B cell (primary cell): ENCODE measurements at regions not wholly inside any gene's neighbourhood (a gene's known extent, or its start where the extent isn't known, plus 50 kb on each side); places are given as distances from the start of the nearest gene placed in this dataset.

Experiments used
- ATAC-seq: fragments of 200-7000 bp; cut with Tn5 transposase; one replicate; pipeline ENCODE4 v1.10.0; 2021; ENCODE audit warnings: low read depth, mild to moderate bottlenecking, moderate number of reproducible peaks, moderate library complexity
- CTCF ChIA-PET: fragments of 350-600 bp; sonication (Branson Sonifier 250); formaldehyde crosslinking; loops from one replicate; lab custom pipeline; 2021; ENCODE audit warnings: antibody characterized with exemption, inconsistent platforms; lab: Charles Lee
- POLR2A ChIA-PET: fragments of 350-600 bp; sonication (Branson Sonifier 250); formaldehyde crosslinking; loops from one replicate; lab custom pipeline; 2021; ENCODE audit warnings: antibody characterized with exemption; lab: Charles Lee
- DNase-seq: peaks from one replicate; pipeline ENCODE4 v3.0.0; 2013
- H2AFZ ChIP-seq: 2 replicates; pipeline ENCODE4 v1.6.1; 2012; ENCODE audit warnings: mild to moderate bottlenecking, low read depth, low read length; ENCODE audit not compliant: insufficient read depth, poor library complexity, severe bottlenecking
- H3K27ac ChIP-seq, 2 donors: 1 replicate in 1 of 2; 2 replicates in 1 of 2; pipeline ENCODE4 v1.5.1; 2012 to 2013; ENCODE audit warnings: low read length in 2 of 2, mild to moderate bottlenecking in 2 of 2, moderate library complexity in 1 of 2
- H3K27me3 ChIP-seq, 4 experiments: fragments of 200-600 bp in 1 of 4; sonication (generic) in 1 of 4; replicated peaks in 1 of 4; 1 replicate in 2 of 4; 2 replicates in 2 of 4; pipeline versions ENCODE4 v1.6.1 to v1.7.0; 2013 to 2016; ENCODE audit warnings: low read length in 3 of 4, mild to moderate bottlenecking in 2 of 4, mixed read lengths in 1 of 4, moderate library complexity in 1 of 4; ENCODE audit not compliant: insufficient read depth in 4 of 4, control insufficient read depth in 3 of 4; ENCODE audit errors: control extremely low read depth in 1 of 4
- H3K36me3 ChIP-seq, 2 experiments: replicated peaks in 1 of 2; 1 replicate in 1 of 2; 2 replicates in 1 of 2; pipeline versions ENCODE4 v1.6.1 to v1.7.1; 2013; ENCODE audit warnings: low read length in 1 of 2; ENCODE audit not compliant: insufficient read depth in 2 of 2, control insufficient read depth in 1 of 2; ENCODE audit errors: control extremely low read depth in 1 of 2, extremely low read depth in 1 of 2
- H3K4me1 ChIP-seq, 2 donors: fragments of 200-600 bp in 1 of 2; sonication (generic) in 1 of 2; 1 replicate in 1 of 2; 2 replicates in 1 of 2; pipeline versions ENCODE4 v1.5.1 to v1.6.1; 2013 to 2017; ENCODE audit warnings: low read length in 2 of 2; ENCODE audit not compliant: control insufficient read depth in 2 of 2, insufficient read depth in 2 of 2
- H3K4me2 ChIP-seq: replicated peaks from 2 replicates; pipeline ENCODE3; 2012; ENCODE audit warnings: mild to moderate bottlenecking, low read depth, low read length; ENCODE audit not compliant: poor library complexity, severe bottlenecking
- H3K4me3 ChIP-seq, 5 experiments: fragments of 200-600 bp in 1 of 5; sonication (generic) in 1 of 5; 1 replicate in 3 of 5; 2 replicates in 2 of 5; pipeline versions ENCODE4 v1.5.1 to v1.7.0; 2011 to 2016; ENCODE audit warnings: low read length in 4 of 5, mild to moderate bottlenecking in 4 of 5, low read depth in 2 of 5, control low read depth in 1 of 5, moderate library complexity in 1 of 5; ENCODE audit not compliant: insufficient read depth in 1 of 5; ENCODE audit errors: control extremely low read depth in 1 of 5, extremely low read depth in 1 of 5
- H3K79me2 ChIP-seq: fragments of 200-600 bp; sonication (generic); one replicate; pipeline ENCODE4 v1.6.0; 2016; ENCODE audit warnings: low read length; ENCODE audit not compliant: control insufficient read depth, insufficient read depth
- H3K9ac ChIP-seq: fragments of 200-600 bp; sonication (generic); 2 replicates; pipeline ENCODE4 v1.6.1; 2017; ENCODE audit warnings: mild to moderate bottlenecking, low read length, moderate library complexity
- H3K9me3 ChIP-seq, 3 donors: one replicate each; pipeline versions ENCODE4 v1.6.1 to v1.7.1; 2013; ENCODE audit warnings: low read length in 2 of 3; ENCODE audit not compliant: control insufficient read depth in 2 of 3, insufficient read depth in 1 of 3; ENCODE audit errors: control extremely low read depth in 1 of 3
- H4K20me1 ChIP-seq: 2 replicates; pipeline ENCODE4 v1.6.0; 2012; ENCODE audit warnings: mild to moderate bottlenecking, low read length; ENCODE audit not compliant: insufficient read depth, control insufficient read depth, poor library complexity, severe bottlenecking
- H3K27ac Mint-ChIP-seq: one replicate; pipeline ENCODE4 v1.8.0; 2021; ENCODE audit warnings: mixed read lengths
- H3K27me3 Mint-ChIP-seq: one replicate; pipeline ENCODE4 v1.8.0; 2021; ENCODE audit warnings: mixed read lengths
- H3K4me1 Mint-ChIP-seq: one replicate; pipeline ENCODE4 v1.8.0; 2021; ENCODE audit warnings: mixed read lengths
- H3K4me3 Mint-ChIP-seq: one replicate; pipeline ENCODE4 v1.8.0; 2021; ENCODE audit warnings: mixed read lengths
- H3K9me3 Mint-ChIP-seq: one replicate; pipeline ENCODE4 v1.8.0; 2022; ENCODE audit warnings: mixed read lengths; ENCODE audit not compliant: insufficient read depth
- CTCF ChIP-seq: fragments of 200-600 bp; IDR thresholded peaks from one replicate; pipeline ENCODE4 v1.8.0; 2022; ENCODE audit warnings: antibody characterized with exemption, mild to moderate bottlenecking
- EZH2 ChIP-seq: IDR thresholded peaks from 2 replicates; pipeline ENCODE4 v1.6.1; 2012; ENCODE audit warnings: borderline replicate concordance, low read depth, mild to moderate bottlenecking, moderate library complexity, low read length; ENCODE audit not compliant: insufficient read depth, poor library complexity, severe bottlenecking
- WGBS: methylation state at CpG from one replicate; pipeline ENCODE4 v1.1.5; 2013; ENCODE audit warnings: missing lambda C conversion rate; ENCODE audit not compliant: insufficient coverage; 5-methylcytosine and 5-hydroxymethylcytosine counted together
- intact Hi-C: fragments of 100-400 bp; cut with micrococcal nuclease; formaldehyde crosslinking; loops from one replicate; pipeline ENCODE4 v1.10.0; 2022

DNA sequence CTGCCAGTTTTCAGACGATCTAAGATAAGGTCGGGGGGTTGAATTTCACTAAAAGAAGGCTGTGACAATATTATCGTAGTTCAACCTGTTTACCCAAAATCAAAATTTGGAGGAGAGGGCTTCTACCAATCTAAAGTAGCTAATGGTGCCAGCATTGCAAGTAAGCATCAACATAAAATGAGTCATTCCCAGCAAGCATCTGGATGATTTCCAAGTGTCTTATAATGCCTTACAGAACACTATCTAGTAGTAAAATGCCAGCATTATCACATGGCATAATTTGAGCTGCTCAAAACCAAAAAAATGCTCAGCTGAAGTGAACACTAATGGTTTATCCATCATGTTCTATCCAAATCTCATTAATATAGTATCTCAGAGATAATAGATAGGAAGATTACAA lies 1193.9 kb downstream of the DNAJB9 start:
- ATAC-seq = no peak
- Histone ChIP-seq H4K20me1 (no peaks in the 10 kb centered on the region), H3K27ac (no peak overlapping the region), H3K4me3 (no peak overlapping the region), H2AFZ (no peak overlapping the region), H3K9me3 (peaks cover 0 to 17% (median 0%) of the 10 kb centered on the region in 3 donors), H3K79me2 (no peaks in the 10 kb centered on the region), H3K4me2 (no peak overlapping the region), H3K9ac (no peak overlapping the region), H3K4me1 (no peaks in the 10 kb centered on the region), H3K27me3 (no peaks in the 10 kb centered on the region), H3K36me3 (no peaks in the 10 kb centered on the region)
- intact Hi-C loops = no loop called here
- no peak overlapping the region for H3K4me3 Mint-ChIP-seq
- no peaks in the 10 kb centered on the region for H3K4me1 Mint-ChIP-seq
- DNase-seq = no peak
- no peak overlapping the region for H3K27ac Mint-ChIP-seq
- ChIA-PET POLR2A (no interaction called here), CTCF (no interaction called here)
- WGBS = 89% methylated on average over 3 of the region's 3 CpGs
- peaks cover 2% of the 10 kb centered on the region for H3K9me3 Mint-ChIP-seq
- no peaks in the 10 kb centered on the region for H3K27me3 Mint-ChIP-seq
- TF ChIP-seq CTCF (no peak), EZH2 (no peak)

GRCh38 chr7:109772161-109772560 lies 1202.5 kb downstream of the DNAJB9 start:
- Histone ChIP-seq H3K79me2 (no peaks in the 10 kb centered on the region), H3K4me1 (no peaks in the 10 kb centered on the region), H3K9me3 (peaks cover 0 to 12% (median 0%) of the 10 kb centered on the region in 3 donors), H3K27ac (no peak overlapping the region), H3K4me3 (no peak overlapping the region), H2AFZ (no peak overlapping the region), H3K9ac (no peak overlapping the region), H4K20me1 (no peaks in the 10 kb centered on the region), H3K36me3 (no peaks in the 10 kb centered on the region), H3K4me2 (no peak overlapping the region), H3K27me3 (no peaks in the 10 kb centered on the region)
- Mint-ChIP-seq H3K9me3 (peaks cover 4% of the 10 kb centered on the region), H3K27me3 (no peaks in the 10 kb centered on the region), H3K4me3 (no peak overlapping the region), H3K4me1 (no peaks in the 10 kb centered on the region), H3K27ac (no peak overlapping the region)
- POLR2A ChIA-PET = no interaction called here
- DNase-seq (no peak), ATAC-seq (no peak)
- intact Hi-C loops = no loop called here
- TF ChIP-seq CTCF (no peak), EZH2 (no peak)
- CTCF ChIA-PET = no interaction called here
- WGBS = 100% methylated on average over 3 of the region's 3 CpGs
